ENCODE measurements at regions not wholly inside any gene's neighbourhood (a gene's known extent, or its start where the extent isn't known, plus 50 kb on each side); places are given as distances from the start of the nearest gene placed in this dataset.

GRCh38 chr5:67431191-67431590, 234.6 kb upstream of the CD180 start:
- TF ChIP-seq NRF1 (IDR thresholded peaks at IDR 0.05; ENCODE audit: low read depth, low read length) = no peak
- TF ChIP-seq CTCF (IDR thresholded peaks at IDR 0.05) = no peak
- TF ChIP-seq POLR2AphosphoS5 (IDR thresholded peaks at IDR 0.05; ENCODE audit: low read depth, low read length) = no peak
- TF ChIP-seq JUND (IDR thresholded peaks at IDR 0.05) = no peak
- no peak for TF ChIP-seq GABPA (IDR thresholded peaks at IDR 0.05; ENCODE audit: low read depth)
- no peak for TF ChIP-seq ZBTB33 (IDR thresholded peaks at IDR 0.05; ENCODE audit: borderline replicate concordance, low read depth)
- no peak for TF ChIP-seq TAF1 (IDR thresholded peaks at IDR 0.05; ENCODE audit: borderline replicate concordance, low read depth, low read length)
- no peak for TF ChIP-seq EP300 (IDR thresholded peaks at IDR 0.05; ENCODE audit: borderline replicate concordance in 1 of 2, low read depth in 1 of 2, low read length in 1 of 2)
- no peak for TF ChIP-seq MAX (IDR thresholded peaks at IDR 0.05; ENCODE audit: low read depth)
- no peak for TF ChIP-seq RFX5 (IDR thresholded peaks at IDR 0.05; ENCODE audit: low read length)
- TF ChIP-seq IRF3 (IDR thresholded peaks at IDR 0.05; ENCODE audit: low read depth, low read length) = no peak
